H9 (cell line): ENCODE measurements at regions not wholly inside any gene's neighbourhood (a gene's known extent, or its start where the extent isn't known, plus 50 kb on each side); places are given as distances from the start of the nearest gene placed in this dataset.

ENCODE experiments used
- DNase-seq: peaks from one replicate; pipeline ENCODE4 v3.0.0-alpha.2; 2017
- H2AFZ ChIP-seq: one replicate; pipeline ENCODE4 v1.6.1; 2013; ENCODE audit warnings: mild to moderate bottlenecking, low read length, control low read depth, moderate library complexity
- H2AK5ac ChIP-seq: 2 replicates; pipeline ENCODE4 v1.6.1; 2013; ENCODE audit warnings: low read length, control low read depth, mixed read lengths; ENCODE audit not compliant: insufficient read length
- H2BK120ac ChIP-seq: one replicate; pipeline ENCODE4 v1.6.1; 2013; ENCODE audit warnings: low read depth, mild to moderate bottlenecking, low read length, control low read depth, inconsistent platforms; ENCODE audit not compliant: poor library complexity, severe bottlenecking
- H2BK12ac ChIP-seq: 2 replicates; pipeline ENCODE4 v1.6.1; 2013; ENCODE audit warnings: low read length, control low read depth, mixed read lengths, low read depth; ENCODE audit not compliant: insufficient read length
- H2BK15ac ChIP-seq: 2 replicates; pipeline ENCODE4 v1.6.1; 2013; ENCODE audit warnings: low read depth, low read length, control low read depth
- H2BK20ac ChIP-seq: one replicate; pipeline ENCODE4 v1.6.1; 2013; ENCODE audit warnings: low read depth, mild to moderate bottlenecking, low read length, control low read depth, inconsistent platforms; ENCODE audit not compliant: poor library complexity, severe bottlenecking
- H2BK5ac ChIP-seq: 2 replicates; pipeline ENCODE4 v1.6.1; 2013; ENCODE audit warnings: low read length, control low read depth, mixed read lengths; ENCODE audit not compliant: insufficient read length
- H3K14ac ChIP-seq: 2 replicates; pipeline ENCODE4 v1.6.1; 2013; ENCODE audit warnings: low read length, control low read depth; ENCODE audit not compliant: insufficient read depth
- H3K18ac ChIP-seq: 2 replicates; pipeline ENCODE4 v1.6.1; 2013; ENCODE audit warnings: low read depth, mild to moderate bottlenecking, mixed read lengths, low read length, control low read depth; ENCODE audit not compliant: insufficient read length
- H3K23ac ChIP-seq: 2 replicates; pipeline ENCODE4 v1.6.1; 2013; ENCODE audit warnings: low read length, control low read depth, mixed read lengths, low read depth; ENCODE audit not compliant: insufficient read length
- H3K23me2 ChIP-seq: 2 replicates; pipeline ENCODE4 v1.6.1; 2013; ENCODE audit warnings: low read depth, mild to moderate bottlenecking, mixed read lengths, low read length, control low read depth; ENCODE audit not compliant: insufficient read length, poor library complexity, severe bottlenecking
- H3K27ac ChIP-seq: 2 replicates; pipeline ENCODE4 v1.5.1; 2013; ENCODE audit warnings: low read length, control low read depth, mixed read lengths, low read depth; ENCODE audit not compliant: insufficient read length
- H3K27me3 ChIP-seq: 2 replicates; pipeline ENCODE4 v1.6.1; 2013; ENCODE audit warnings: low read length, control low read depth, inconsistent platforms; ENCODE audit not compliant: insufficient read depth
- H3K4ac ChIP-seq: 2 replicates; pipeline ENCODE4 v1.6.1; 2013; ENCODE audit warnings: low read depth, mild to moderate bottlenecking, control low read depth, inconsistent platforms, low read length, moderate library complexity
- H3K4me1 ChIP-seq: 2 replicates; pipeline ENCODE4 v1.6.1; 2013; ENCODE audit warnings: low read length, control low read depth, inconsistent platforms; ENCODE audit not compliant: insufficient read depth
- H3K4me2 ChIP-seq: 2 replicates; pipeline ENCODE4 v1.6.1; 2013; ENCODE audit warnings: low read length, control low read depth, mixed read lengths; ENCODE audit not compliant: insufficient read length, insufficient read depth
- H3K56ac ChIP-seq: 2 replicates; pipeline ENCODE4 v1.6.1; 2013; ENCODE audit warnings: low read depth, mild to moderate bottlenecking, mixed read lengths, low read length, control low read depth; ENCODE audit not compliant: insufficient read length
- H3K79me1 ChIP-seq: 2 replicates; pipeline ENCODE4 v1.6.1; 2013; ENCODE audit warnings: low read depth, mild to moderate bottlenecking, moderate library complexity, low read length, control low read depth, inconsistent platforms; ENCODE audit not compliant: insufficient read depth, poor library complexity, severe bottlenecking
- H3K79me2 ChIP-seq: 2 replicates; pipeline ENCODE4 v1.6.1; 2013; ENCODE audit warnings: low read length, control low read depth, inconsistent platforms; ENCODE audit not compliant: insufficient read depth
- H3K9ac ChIP-seq: 2 replicates; pipeline ENCODE4 v1.6.1; 2013; ENCODE audit warnings: low read length, control low read depth, mixed read lengths; ENCODE audit not compliant: insufficient read length; ENCODE audit errors: extremely low read depth
- H3K9me3 ChIP-seq: one replicate; pipeline ENCODE4 v1.6.1; 2013; ENCODE audit warnings: low read depth, low read length, inconsistent platforms; ENCODE audit not compliant: control insufficient read depth
- H3T11ph ChIP-seq: one replicate; pipeline ENCODE4 v1.6.1; 2013; ENCODE audit warnings: mild to moderate bottlenecking, low read length, control low read depth, inconsistent platforms
- H4K20me1 ChIP-seq: one replicate; pipeline ENCODE4 v1.6.1; 2013; ENCODE audit not compliant: control insufficient read depth, insufficient read length, insufficient read depth
- H4K5ac ChIP-seq: 2 replicates; pipeline ENCODE4 v1.6.1; 2013; ENCODE audit warnings: low read depth, mild to moderate bottlenecking, mixed read lengths, low read length, control low read depth; ENCODE audit not compliant: insufficient read length
- H4K8ac ChIP-seq: replicated peaks from 2 replicates; pipeline ENCODE4 v1.6.1; 2013; ENCODE audit warnings: low read length, control low read depth, mixed read lengths, low read depth; ENCODE audit not compliant: insufficient read length
- H4K91ac ChIP-seq: 2 replicates; pipeline ENCODE4 v1.6.1; 2013; ENCODE audit warnings: low read depth, mild to moderate bottlenecking, moderate library complexity, mixed read lengths, low read length, control low read depth; ENCODE audit not compliant: insufficient read length
- H3K27ac Mint-ChIP-seq, 3 experiments: 2 replicates in 2 of 3; 3 replicates in 1 of 3; pipeline ENCODE4 v1.8.0; 2020 to 2021; ENCODE audit warnings: mixed read lengths in 3 of 3, mild to moderate bottlenecking in 1 of 3, moderate library complexity in 1 of 3
- H3K27me3 Mint-ChIP-seq: 2 replicates; pipeline ENCODE4 v1.8.0; 2021; ENCODE audit warnings: low read depth, mild to moderate bottlenecking, moderate library complexity, mixed read lengths
- H3K36me3 Mint-ChIP-seq, 3 experiments: 2 replicates in 2 of 3; 3 replicates in 1 of 3; pipeline ENCODE4 v1.8.0; 2020 to 2021; ENCODE audit warnings: low read depth in 3 of 3, mixed read lengths in 3 of 3; ENCODE audit not compliant: insufficient read depth in 1 of 3
- H3K4me1 Mint-ChIP-seq, 2 experiments: 2 replicates each; pipeline ENCODE4 v1.8.0; 2020; ENCODE audit warnings: mixed read lengths in 2 of 2
- H3K4me3 Mint-ChIP-seq, 2 experiments: 2 replicates in 1 of 2; 3 replicates in 1 of 2; pipeline ENCODE4 v1.8.0; 2020 to 2021; ENCODE audit warnings: mild to moderate bottlenecking in 2 of 2, mixed read lengths in 2 of 2, moderate library complexity in 1 of 2
- H3K9me3 Mint-ChIP-seq, 2 experiments: 2 replicates in 1 of 2; 3 replicates in 1 of 2; pipeline ENCODE4 v1.8.0; 2020; ENCODE audit warnings: mild to moderate bottlenecking in 2 of 2, mixed read lengths in 2 of 2, moderate library complexity in 1 of 2
- CTCF ChIP-seq: fragments of 200-600 bp; sonication (generic); conservative IDR thresholded peaks from 3 replicates; pipeline ENCODE4 v1.8.0; 2021; ENCODE audit warnings: antibody characterized with exemption, mild to moderate bottlenecking
- WGBS: extraction: QIAGEN DNeasy Blood & Tissue Kit; methylation state at CpG from one replicate; pipeline ENCODE4 v1.1.7; 2013; ENCODE audit warnings: missing lambda C conversion rate, low lambda C conversion rate, mixed read lengths; ENCODE audit not compliant: insufficient read length; ENCODE audit errors: extremely low coverage; 5-methylcytosine and 5-hydroxymethylcytosine counted together

- Histone ChIP-seq H3K23me2 (no peaks in the 10 kb centered on the region), H3K14ac (no peak overlapping the region), H2BK12ac (no peak overlapping the region), H2BK15ac (no peak overlapping the region), H3K9ac (no peak overlapping the region), H4K91ac (no peak overlapping the region), H3K79me2 (no peaks in the 10 kb centered on the region), H3K79me1 (no peaks in the 10 kb centered on the region), H4K5ac (no peak overlapping the region), H2AFZ (no peak overlapping the region), H3K4me1 (no peaks in the 10 kb centered on the region; the same call in 1 of the 2 replicates), H2AK5ac (no peak overlapping the region), H3K23ac (no peak overlapping the region), H2BK5ac (no peak overlapping the region), H3T11ph (no peak overlapping the region), H3K4me2 (no peak overlapping the region), H3K56ac (no peak overlapping the region), H2BK20ac (no peak overlapping the region), H3K27ac (no peak overlapping the region), H3K27me3 (no peaks in the 10 kb centered on the region), H3K18ac (no peak overlapping the region), H3K9me3 (no peaks in the 10 kb centered on the region), H4K20me1 (no peaks in the 10 kb centered on the region), H4K8ac (no peak overlapping the region), H2BK120ac (no peak overlapping the region), H3K4ac (no peak overlapping the region)
- no peak for DNase-seq
- no CpG with 5 or more reads among the region's 6 CpGs for WGBS
- H3K4me3 Mint-ChIP-seq: no peak overlapping the region
- H3K4me1 Mint-ChIP-seq: peaks cover 15 to 16% of the 10 kb centered on the region in 2 experiments
- no peaks in the 10 kb centered on the region; a peak in 1 of 5 replicates for H3K9me3 Mint-ChIP-seq
- peaks cover 31% of the 10 kb centered on the region for H3K27me3 Mint-ChIP-seq
- no peaks in the 10 kb centered on the region for H3K36me3 Mint-ChIP-seq
- no peak for TF ChIP-seq CTCF
- no peak overlapping the region for H3K27ac Mint-ChIP-seq
Observed at GRCh38 chr10:71081229-71081560, 131.2 kb upstream of the UNC5B start.
